DOHH2 (cell line): ENCODE measurements at regions not wholly inside any gene's neighbourhood (a gene's known extent, or its start where the extent isn't known, plus 50 kb on each side); places are given as distances from the start of the nearest gene placed in this dataset.

Experiments
- H3F3A ChIP-seq: fragments of 200-600 bp; sonication (generic), shearing (Covaris generic); 2 replicates; pipeline ENCODE4 v1.6.0; 2016; ENCODE audit warnings: antibody characterized with exemption, mild to moderate bottlenecking; ENCODE audit not compliant: control insufficient read depth, insufficient read depth
- H3K27ac ChIP-seq: fragments of 200-600 bp; sonication (generic); 2 replicates; pipeline ENCODE4 v1.5.1; 2014; ENCODE audit warnings: low read depth, mild to moderate bottlenecking, low read length, moderate library complexity
- H3K27me3 ChIP-seq: fragments of 200-600 bp; sonication (generic); 2 replicates; pipeline ENCODE4 v1.6.1; 2014; ENCODE audit warnings: mild to moderate bottlenecking, low read length, mixed read lengths; ENCODE audit not compliant: control insufficient read depth
- H3K36me3 ChIP-seq: fragments of 200-600 bp; sonication (generic); 2 replicates; pipeline ENCODE4 v1.6.1; 2014; ENCODE audit warnings: mild to moderate bottlenecking, low read length, moderate library complexity, mixed read lengths; ENCODE audit not compliant: control insufficient read depth
- H3K4me1 ChIP-seq: fragments of 200-600 bp; sonication (generic); 2 replicates; pipeline ENCODE4 v1.6.1; 2014; ENCODE audit warnings: mild to moderate bottlenecking, low read length, mixed read lengths; ENCODE audit not compliant: control insufficient read depth
- H3K4me2 ChIP-seq: fragments of 200-600 bp; sonication (generic); 2 replicates; pipeline ENCODE4 v1.6.0; 2014; ENCODE audit warnings: mild to moderate bottlenecking, low read length, moderate library complexity
- H3K4me3 ChIP-seq: fragments of 200-600 bp; sonication (generic); 2 replicates; pipeline ENCODE4 v1.5.1; 2014; ENCODE audit warnings: mild to moderate bottlenecking, low read length, mixed read lengths
- H3K79me2 ChIP-seq: fragments of 200-600 bp; sonication (generic); 2 replicates; pipeline ENCODE4 v1.6.1; 2014; ENCODE audit warnings: mild to moderate bottlenecking, low read length, mixed read lengths; ENCODE audit not compliant: control insufficient read depth
- H3K9me2 ChIP-seq: fragments of 200-600 bp; sonication (generic); replicated peaks from 2 replicates; pipeline ENCODE4 v1.6.1; 2014; ENCODE audit warnings: mild to moderate bottlenecking, low read length, mixed read lengths; ENCODE audit not compliant: control insufficient read depth
- H3K9me3 ChIP-seq: fragments of 200-600 bp; sonication (generic); 2 replicates; pipeline ENCODE4 v1.6.1; 2014; ENCODE audit warnings: antibody characterized with exemption, low read length, mixed read lengths; ENCODE audit not compliant: control insufficient read depth, insufficient read depth
- H4K20me1 ChIP-seq: fragments of 200-600 bp; sonication (generic); 2 replicates; pipeline ENCODE4 v1.6.0; 2014; ENCODE audit warnings: low read depth, mild to moderate bottlenecking, antibody characterized with exemption, low read length, moderate library complexity; ENCODE audit not compliant: control insufficient read depth, insufficient read depth
- EZH2phosphoT487 ChIP-seq: fragments of 200-600 bp; sonication (generic); IDR thresholded peaks from 2 replicates; pipeline ENCODE4 v1.6.1; 2017; ENCODE audit warnings: borderline replicate concordance, mild to moderate bottlenecking, antibody characterized with exemption, low read length, moderate library complexity, mixed read lengths
- TF ChIP-seq, protein P1 (sequence below): fragments of 200-600 bp; sonication (generic); IDR thresholded peaks from one replicate; pipeline ENCODE4 v1.5.1; 2014; ENCODE audit warnings: antibody characterized with exemption, mild to moderate bottlenecking, low read depth, low read length; ENCODE audit not compliant: poor library complexity, severe bottlenecking

- H3K4me2 ChIP-seq: no peak overlapping the region
- no peaks in the 10 kb centered on the region for H3K9me2 ChIP-seq
- no peak overlapping the region for H3K4me3 ChIP-seq
- no peaks in the 10 kb centered on the region for H3K36me3 ChIP-seq
- no peaks in the 10 kb centered on the region for H3K79me2 ChIP-seq
- H4K20me1 ChIP-seq: no peaks in the 10 kb centered on the region
- H3K4me1 ChIP-seq: no peaks in the 10 kb centered on the region
- TF ChIP-seq, protein P1, sequence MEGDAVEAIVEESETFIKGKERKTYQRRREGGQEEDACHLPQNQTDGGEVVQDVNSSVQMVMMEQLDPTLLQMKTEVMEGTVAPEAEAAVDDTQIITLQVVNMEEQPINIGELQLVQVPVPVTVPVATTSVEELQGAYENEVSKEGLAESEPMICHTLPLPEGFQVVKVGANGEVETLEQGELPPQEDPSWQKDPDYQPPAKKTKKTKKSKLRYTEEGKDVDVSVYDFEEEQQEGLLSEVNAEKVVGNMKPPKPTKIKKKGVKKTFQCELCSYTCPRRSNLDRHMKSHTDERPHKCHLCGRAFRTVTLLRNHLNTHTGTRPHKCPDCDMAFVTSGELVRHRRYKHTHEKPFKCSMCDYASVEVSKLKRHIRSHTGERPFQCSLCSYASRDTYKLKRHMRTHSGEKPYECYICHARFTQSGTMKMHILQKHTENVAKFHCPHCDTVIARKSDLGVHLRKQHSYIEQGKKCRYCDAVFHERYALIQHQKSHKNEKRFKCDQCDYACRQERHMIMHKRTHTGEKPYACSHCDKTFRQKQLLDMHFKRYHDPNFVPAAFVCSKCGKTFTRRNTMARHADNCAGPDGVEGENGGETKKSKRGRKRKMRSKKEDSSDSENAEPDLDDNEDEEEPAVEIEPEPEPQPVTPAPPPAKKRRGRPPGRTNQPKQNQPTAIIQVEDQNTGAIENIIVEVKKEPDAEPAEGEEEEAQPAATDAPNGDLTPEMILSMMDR: no peak
- no peak for TF ChIP-seq EZH2phosphoT487
- H3K27me3 ChIP-seq: no peaks in the 10 kb centered on the region
- H3K27ac ChIP-seq: no peak overlapping the region
- H3F3A ChIP-seq: no peaks in the 10 kb centered on the region
- H3K9me3 ChIP-seq: no peaks in the 10 kb centered on the region
Observed at GRCh38 chr7:132666774-132667172, 90.5 kb upstream of the PLXNA4 start.

DNA sequence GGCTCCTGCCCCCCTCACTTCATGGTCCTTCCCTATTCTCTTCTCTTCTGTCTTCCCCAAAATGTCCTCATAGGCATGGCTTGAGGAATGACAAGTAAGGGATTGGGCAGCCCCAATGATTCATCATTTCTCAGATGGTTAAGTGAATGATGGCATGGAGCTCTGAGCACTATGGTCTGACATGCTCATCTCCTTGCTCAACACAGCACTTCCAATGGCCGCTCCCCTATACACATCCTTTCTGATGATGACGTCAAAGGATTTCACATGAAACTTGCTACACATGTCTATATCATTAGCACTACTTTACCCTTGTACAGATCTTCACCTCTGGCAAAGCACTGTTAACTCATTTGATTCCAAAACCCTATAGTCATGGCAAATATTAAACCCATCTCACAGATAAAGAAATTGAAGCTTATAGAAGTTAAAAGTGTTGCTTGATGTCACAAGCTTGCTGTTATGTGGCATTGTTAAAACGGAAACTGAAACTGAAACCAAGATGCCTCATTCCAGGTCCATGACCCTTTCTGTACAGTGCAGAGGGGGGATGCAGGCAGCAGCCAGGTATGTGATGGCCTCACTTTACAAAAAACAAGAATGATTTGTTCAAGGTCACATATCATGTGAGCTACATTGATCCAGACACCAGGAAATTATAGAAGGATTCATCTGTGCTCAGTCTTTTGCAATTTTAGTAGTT is 90.0 kb upstream of the PLXNA4 start:
- Histone ChIP-seq H4K20me1 (no peaks in the 10 kb centered on the region), H3F3A (no peaks in the 10 kb centered on the region), H3K4me2 (no peak overlapping the region), H3K9me2 (no peaks in the 10 kb centered on the region), H3K79me2 (no peaks in the 10 kb centered on the region), H3K9me3 (no peaks in the 10 kb centered on the region), H3K27me3 (no peaks in the 10 kb centered on the region), H3K4me3 (no peak overlapping the region), H3K27ac (no peak overlapping the region), H3K36me3 (no peaks in the 10 kb centered on the region), H3K4me1 (no peaks in the 10 kb centered on the region)
- TF ChIP-seq, protein P1: no peak
- no peak for TF ChIP-seq EZH2phosphoT487

- H3K4me3 ChIP-seq: peak overlapping the region; percentile 4; the same call in 1 of the 2 replicates
- H3K27ac ChIP-seq: 0 out of 2 replicates have a peak overlapping the region, but pooled peaks have one; percentile 5
- H3K27me3 ChIP-seq: no peaks in the 10 kb centered on the region
- no peaks in the 10 kb centered on the region for H3K79me2 ChIP-seq
- peaks cover 10% of the 10 kb centered on the region; the same call in 1 of the 2 replicates for H3K9me3 ChIP-seq
- no peaks in the 10 kb centered on the region for H3F3A ChIP-seq
- TF ChIP-seq, protein P1: peak; percentile 72
- TF ChIP-seq EZH2phosphoT487: no peak
- H3K9me2 ChIP-seq: no peaks in the 10 kb centered on the region
- H3K36me3 ChIP-seq: no peaks in the 10 kb centered on the region
- no peaks in the 10 kb centered on the region for H4K20me1 ChIP-seq
- peak overlapping the region; percentile 24 for H3K4me2 ChIP-seq
- H3K4me1 ChIP-seq: peaks cover 40% of the 10 kb centered on the region
Observed at GRCh38 chr7:132656846-132657776, 80.8 kb upstream of the PLXNA4 start.
